Astrocyte (in vitro differentiated cells and primary cell): ENCODE measurements at regions not wholly inside any gene's neighbourhood (a gene's known extent, or its start where the extent isn't known, plus 50 kb on each side); places are given as distances from the start of the nearest gene placed in this dataset.

Experiments used
- DNase-seq: peaks from one replicate; pipeline ENCODE4 v3.0.0-alpha.2; 2010; ENCODE audit warnings: low read depth
- FAIRE-seq: peaks from 2 replicates; lab custom pipeline; 2011; peaks lifted over from hg19 to GRCh38; lab: Jason Lieb, UNC
- H2AFZ ChIP-seq: 2 replicates; pipeline ENCODE4 v1.6.0; 2012; ENCODE audit warnings: low read depth, low read length, inconsistent platforms
- H3K27ac ChIP-seq: 2 replicates; pipeline ENCODE4 v1.5.1; 2011; ENCODE audit warnings: low read depth, low read length, inconsistent platforms
- H3K27me3 ChIP-seq: 2 replicates; pipeline ENCODE4 v1.6.0; 2011; ENCODE audit warnings: low read length, inconsistent platforms; ENCODE audit not compliant: insufficient read depth
- H3K36me3 ChIP-seq: 2 replicates; pipeline ENCODE4 v1.5.1; 2011; ENCODE audit warnings: low read length, inconsistent platforms; ENCODE audit not compliant: insufficient read depth
- H3K4me1 ChIP-seq: 2 replicates; pipeline ENCODE4 v1.5.1; 2011; ENCODE audit warnings: low read length, inconsistent platforms; ENCODE audit not compliant: insufficient read depth
- H3K4me2 ChIP-seq: 2 replicates; pipeline ENCODE4 v1.6.0; 2012; ENCODE audit warnings: low read length, inconsistent platforms
- H3K4me3 ChIP-seq: 2 replicates; pipeline ENCODE4 v1.5.1; 2011; ENCODE audit warnings: low read depth, mild to moderate bottlenecking, low read length, inconsistent platforms; ENCODE audit not compliant: insufficient read depth
- H3K79me2 ChIP-seq: 2 replicates; pipeline ENCODE4 v1.6.0; 2012; ENCODE audit warnings: mild to moderate bottlenecking, low read length, inconsistent platforms; ENCODE audit not compliant: insufficient read depth
- H3K9ac ChIP-seq: 2 replicates; pipeline ENCODE4 v1.6.0; 2012; ENCODE audit warnings: mild to moderate bottlenecking, low read length, inconsistent platforms
- H3K9me3 ChIP-seq: 2 replicates; pipeline ENCODE4 v1.5.1; 2012; ENCODE audit warnings: low read depth, mild to moderate bottlenecking, low read length, inconsistent platforms; ENCODE audit not compliant: insufficient read depth
- H4K20me1 ChIP-seq: 2 replicates; pipeline ENCODE4 v1.6.0; 2012; ENCODE audit warnings: low read length, inconsistent platforms; ENCODE audit not compliant: insufficient read depth
- H3K27ac Mint-ChIP-seq: one replicate; pipeline ENCODE4 v1.8.0; 2021; ENCODE audit warnings: mild to moderate bottlenecking, mixed read lengths; ENCODE audit not compliant: unreplicated experiment
- H3K27me3 Mint-ChIP-seq: one replicate; pipeline ENCODE4 v1.8.0; 2021; ENCODE audit warnings: low read depth, mixed read lengths; ENCODE audit not compliant: unreplicated experiment
- H3K36me3 Mint-ChIP-seq: one replicate; pipeline ENCODE4 v1.8.0; 2021; ENCODE audit warnings: low read depth, mixed read lengths; ENCODE audit not compliant: unreplicated experiment
- H3K4me1 Mint-ChIP-seq: one replicate; pipeline ENCODE4 v1.8.0; 2021; ENCODE audit warnings: low read depth, mixed read lengths; ENCODE audit not compliant: unreplicated experiment
- H3K4me3 Mint-ChIP-seq: one replicate; pipeline ENCODE4 v1.8.0; 2021; ENCODE audit warnings: mild to moderate bottlenecking, moderate library complexity, mixed read lengths; ENCODE audit not compliant: unreplicated experiment
- H3K9me3 Mint-ChIP-seq: one replicate; pipeline ENCODE4 v1.8.0; 2021; ENCODE audit warnings: mild to moderate bottlenecking, mixed read lengths; ENCODE audit not compliant: unreplicated experiment
- EZH2 ChIP-seq: IDR thresholded peaks from 2 replicates; pipeline ENCODE4 v1.6.1; 2012; ENCODE audit warnings: mild to moderate bottlenecking, low read length, inconsistent platforms; ENCODE audit not compliant: insufficient read depth
- TF ChIP-seq, protein P1 (sequence below): IDR thresholded peaks from 2 replicates; pipeline ENCODE4 v1.5.1; 2011; ENCODE audit warnings: low read depth, mild to moderate bottlenecking, inconsistent platforms, low read length, moderate library complexity; ENCODE audit not compliant: insufficient read depth

DNA sequence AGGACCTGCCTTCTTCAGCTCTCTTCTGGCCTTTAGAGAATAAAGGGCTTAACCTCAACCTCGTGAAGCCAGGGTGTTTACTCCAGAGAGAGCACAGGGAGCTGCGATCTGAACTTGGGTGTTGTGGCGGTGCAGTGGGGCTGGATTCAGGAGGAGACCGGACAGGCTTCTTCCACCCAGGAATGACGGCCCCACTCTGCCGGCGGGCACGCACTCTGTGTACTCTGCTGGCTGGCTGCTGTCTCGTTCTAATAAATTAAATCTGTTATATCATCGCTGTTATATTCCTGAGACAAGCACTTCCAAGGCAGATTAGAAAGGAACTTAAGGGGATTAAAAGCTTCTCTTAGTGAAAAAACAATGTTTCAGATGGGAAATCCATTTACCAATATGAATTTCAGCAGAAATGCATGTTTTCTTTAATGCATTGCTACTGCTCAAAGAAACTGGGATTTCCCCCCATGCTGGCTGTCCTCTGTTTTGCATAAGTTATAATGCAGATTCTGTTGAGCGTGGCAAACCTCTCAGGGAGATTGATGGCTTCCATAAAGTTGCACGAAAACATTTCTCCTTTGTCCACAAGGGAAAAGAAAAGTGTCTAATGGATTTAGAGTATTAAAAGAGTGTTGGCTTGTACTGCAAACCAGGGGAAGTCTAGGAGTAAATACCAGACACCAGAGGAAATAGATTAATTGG lies 168.6 kb upstream of the IRX3 start:
- no peak overlapping the region for H3K4me2 ChIP-seq
- FAIRE-seq (no peak), DNase-seq (no peak)
- TF ChIP-seq, protein P1, sequence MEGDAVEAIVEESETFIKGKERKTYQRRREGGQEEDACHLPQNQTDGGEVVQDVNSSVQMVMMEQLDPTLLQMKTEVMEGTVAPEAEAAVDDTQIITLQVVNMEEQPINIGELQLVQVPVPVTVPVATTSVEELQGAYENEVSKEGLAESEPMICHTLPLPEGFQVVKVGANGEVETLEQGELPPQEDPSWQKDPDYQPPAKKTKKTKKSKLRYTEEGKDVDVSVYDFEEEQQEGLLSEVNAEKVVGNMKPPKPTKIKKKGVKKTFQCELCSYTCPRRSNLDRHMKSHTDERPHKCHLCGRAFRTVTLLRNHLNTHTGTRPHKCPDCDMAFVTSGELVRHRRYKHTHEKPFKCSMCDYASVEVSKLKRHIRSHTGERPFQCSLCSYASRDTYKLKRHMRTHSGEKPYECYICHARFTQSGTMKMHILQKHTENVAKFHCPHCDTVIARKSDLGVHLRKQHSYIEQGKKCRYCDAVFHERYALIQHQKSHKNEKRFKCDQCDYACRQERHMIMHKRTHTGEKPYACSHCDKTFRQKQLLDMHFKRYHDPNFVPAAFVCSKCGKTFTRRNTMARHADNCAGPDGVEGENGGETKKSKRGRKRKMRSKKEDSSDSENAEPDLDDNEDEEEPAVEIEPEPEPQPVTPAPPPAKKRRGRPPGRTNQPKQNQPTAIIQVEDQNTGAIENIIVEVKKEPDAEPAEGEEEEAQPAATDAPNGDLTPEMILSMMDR: no peak
- no peak for TF ChIP-seq EZH2
- no peaks in the 10 kb centered on the region for H3K4me1 Mint-ChIP-seq
- H3K4me1 ChIP-seq: no peaks in the 10 kb centered on the region
- peaks cover 2% of the 10 kb centered on the region for H3K9me3 Mint-ChIP-seq
- peaks cover 2% of the 10 kb centered on the region for H3K27me3 ChIP-seq
- H3K9ac ChIP-seq: no peak overlapping the region
- no peaks in the 10 kb centered on the region for H3K36me3 ChIP-seq
- no peak overlapping the region for H3K27ac Mint-ChIP-seq
- H3K4me3 ChIP-seq: no peak overlapping the region
- no peaks in the 10 kb centered on the region for H3K9me3 ChIP-seq
- H3K36me3 Mint-ChIP-seq: no peaks in the 10 kb centered on the region
- H3K4me3 Mint-ChIP-seq: no peak overlapping the region
- no peaks in the 10 kb centered on the region for H3K79me2 ChIP-seq
- H3K27ac ChIP-seq: no peak overlapping the region
- H4K20me1 ChIP-seq: no peaks in the 10 kb centered on the region
- H3K27me3 Mint-ChIP-seq: peaks cover 36% of the 10 kb centered on the region
- no peak overlapping the region for H2AFZ ChIP-seq

DNA sequence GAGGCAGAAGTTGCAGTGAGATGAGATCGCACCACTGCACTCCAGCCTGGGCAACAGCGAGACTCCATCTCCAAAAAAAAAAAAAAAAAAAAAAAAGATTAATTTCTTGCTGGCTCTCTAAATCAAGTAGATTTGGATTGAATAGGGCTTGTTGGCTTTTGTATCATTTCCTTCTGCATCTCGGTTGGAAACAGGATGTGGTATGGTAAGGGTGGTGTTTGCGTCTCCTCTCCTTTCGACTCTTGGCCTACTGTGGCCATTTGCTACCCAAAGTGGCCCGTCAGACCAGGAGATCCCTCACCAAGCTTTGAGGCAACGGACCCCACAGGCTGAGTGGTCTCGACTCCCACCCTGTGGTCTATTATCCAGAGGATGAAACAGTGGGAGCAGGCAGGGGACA lies 168.0 kb upstream of the IRX3 start:
- Histone ChIP-seq H4K20me1 (no peaks in the 10 kb centered on the region), H3K79me2 (no peaks in the 10 kb centered on the region), H3K27me3 (peaks cover 2% of the 10 kb centered on the region), H3K36me3 (no peaks in the 10 kb centered on the region), H3K4me2 (no peak overlapping the region), H3K4me3 (no peak overlapping the region), H2AFZ (no peak overlapping the region), H3K9me3 (no peaks in the 10 kb centered on the region), H3K27ac (no peak overlapping the region), H3K4me1 (no peaks in the 10 kb centered on the region), H3K9ac (no peak overlapping the region)
- Mint-ChIP-seq H3K9me3 (peaks cover 2% of the 10 kb centered on the region), H3K27ac (no peak overlapping the region), H3K36me3 (no peaks in the 10 kb centered on the region), H3K4me3 (no peak overlapping the region), H3K4me1 (no peaks in the 10 kb centered on the region), H3K27me3 (peaks cover 36% of the 10 kb centered on the region)
- no peak for FAIRE-seq
- no peak for DNase-seq
- TF ChIP-seq EZH2: no peak
- TF ChIP-seq, protein P1: no peak

DNA sequence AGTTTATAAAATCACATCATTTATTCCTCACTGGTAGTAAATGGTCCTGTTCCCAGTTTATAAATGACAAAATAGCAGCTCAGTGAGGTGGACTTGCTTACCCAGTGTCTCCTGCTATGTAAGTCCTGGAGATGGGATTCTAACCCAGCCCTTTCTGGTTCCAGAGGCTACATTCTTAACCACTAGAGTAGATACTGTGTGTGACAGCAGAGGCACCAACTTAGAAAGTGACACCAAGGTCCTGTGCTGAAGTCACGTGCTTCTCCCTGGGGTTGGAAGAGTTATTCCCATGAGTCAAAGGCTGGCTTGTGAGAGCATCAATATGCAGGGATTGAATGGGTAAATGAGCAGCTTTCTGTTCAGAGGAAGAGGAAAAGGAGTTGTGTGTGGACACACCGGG lies 167.3 kb upstream of the IRX3 start:
- Histone ChIP-seq H3K9ac (no peak overlapping the region), H3K27ac (no peak overlapping the region), H3K4me2 (no peak overlapping the region), H3K79me2 (no peaks in the 10 kb centered on the region), H3K27me3 (peaks cover 2% of the 10 kb centered on the region), H3K9me3 (no peaks in the 10 kb centered on the region), H3K36me3 (no peaks in the 10 kb centered on the region), H4K20me1 (no peaks in the 10 kb centered on the region), H3K4me3 (no peak overlapping the region), H3K4me1 (no peaks in the 10 kb centered on the region), H2AFZ (no peak overlapping the region)
- Mint-ChIP-seq H3K27ac (no peak overlapping the region), H3K4me1 (no peaks in the 10 kb centered on the region), H3K36me3 (no peaks in the 10 kb centered on the region), H3K27me3 (peaks cover 36% of the 10 kb centered on the region), H3K9me3 (peaks cover 2% of the 10 kb centered on the region), H3K4me3 (no peak overlapping the region)
- no peak for TF ChIP-seq EZH2
- TF ChIP-seq, protein P1: no peak
- no peak for DNase-seq
- FAIRE-seq: no peak
